ENCODE measurements at regions not wholly inside any gene's neighbourhood (a gene's known extent, or its start where the extent isn't known, plus 50 kb on each side); places are given as distances from the start of the nearest gene placed in this dataset.

DNA sequence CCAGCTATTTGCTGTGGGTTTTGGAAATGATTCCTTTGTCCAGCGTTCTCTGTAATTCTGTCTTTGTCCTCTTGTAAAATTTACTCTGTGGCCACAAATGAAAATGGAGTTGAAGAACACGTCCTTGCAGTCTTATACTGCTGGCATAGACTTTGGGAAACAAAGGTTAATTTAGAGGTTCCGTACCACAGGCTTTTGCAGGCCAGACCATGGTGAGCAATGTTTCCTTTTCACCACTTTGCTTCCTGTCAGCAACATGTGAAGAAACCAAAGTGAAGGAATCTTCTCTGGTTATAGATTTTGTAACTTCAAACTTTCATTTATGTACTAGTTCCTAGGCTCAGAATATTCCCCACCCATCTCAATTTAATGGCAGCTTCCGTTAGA, 488.5 kb downstream of the MDFIC start:
- Histone ChIP-seq H3F3A (ENCODE audit: control insufficient read depth, insufficient read depth) (no peaks in the 10 kb centered on the region), H3K36me3 (ENCODE audit: control insufficient read depth, low read length) (peaks cover 15% of the 10 kb centered on the region; the same call in 1 of the 2 replicates), H3K27me3 (ENCODE audit: control insufficient read depth, low read length) (no peaks in the 10 kb centered on the region), H3K9me2 (replicated peaks; ENCODE audit: control insufficient read depth, low read length) (no peaks in the 10 kb centered on the region), H4K20me1 (ENCODE audit: control insufficient read depth, insufficient read depth, low read depth, low read length) (no peaks in the 10 kb centered on the region), H3K4me1 (ENCODE audit: control insufficient read depth, low read length) (peaks cover 36% of the 10 kb centered on the region), H3K4me3 (ENCODE audit: low read length) (no peak overlapping the region), H3K27ac (ENCODE audit: low read depth, low read length) (no peak overlapping the region), H3K79me2 (ENCODE audit: control insufficient read depth, low read length) (no peaks in the 10 kb centered on the region), H3K4me2 (ENCODE audit: low read length) (peak overlapping the region; percentile 41), H3K9me3 (ENCODE audit: control insufficient read depth, insufficient read depth, low read length) (peaks cover 7% of the 10 kb centered on the region; the same call in 1 of the 2 replicates)
- TF ChIP-seq EZH2phosphoT487 (IDR thresholded peaks at IDR 0.05; ENCODE audit: borderline replicate concordance, low read length) = no peak
- no peak for TF ChIP-seq CTCF (IDR thresholded peaks at IDR 0.05; ENCODE audit: low read depth, low read length, poor library complexity, severe bottlenecking)

DNA sequence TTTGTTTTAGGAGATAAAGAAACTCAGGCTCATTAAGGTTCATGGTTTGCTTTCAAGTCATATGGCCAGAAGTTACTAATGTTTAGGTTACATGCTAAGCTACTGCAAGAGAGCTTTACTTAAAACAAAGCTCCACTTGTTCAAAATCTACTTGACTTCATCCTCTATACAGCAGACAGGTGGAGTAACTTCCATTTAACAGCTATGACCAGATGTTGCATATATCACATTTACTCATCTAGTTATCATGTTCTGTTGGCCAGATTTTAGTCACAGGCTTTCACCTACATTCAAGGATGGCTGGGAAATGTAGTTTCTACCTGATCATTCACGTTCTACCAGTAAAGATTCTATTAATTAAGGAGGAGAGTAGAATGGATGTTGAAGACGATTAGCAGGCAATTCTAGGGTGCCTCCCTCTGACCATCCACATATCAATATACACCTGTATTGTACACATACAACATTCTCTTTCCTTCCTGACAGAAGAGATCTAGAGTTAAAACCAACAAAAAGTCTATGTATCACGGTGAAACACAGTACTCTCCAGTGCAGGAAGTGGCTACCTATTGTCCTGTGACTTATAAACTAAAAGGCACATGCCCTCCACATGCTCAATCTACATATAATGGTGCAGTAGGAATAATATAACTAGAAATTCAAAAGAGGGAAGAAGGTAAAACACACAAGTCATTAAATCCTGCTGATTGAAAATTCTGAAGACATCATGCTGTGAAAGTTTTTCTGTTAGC, 488.0 kb downstream of the MDFIC start:
- H3K9me3 ChIP-seq (ENCODE audit: control insufficient read depth, insufficient read depth, low read length) = peaks cover 7% of the 10 kb centered on the region; the same call in 1 of the 2 replicates
- H3K36me3 ChIP-seq (ENCODE audit: control insufficient read depth, low read length) = peaks cover 15% of the 10 kb centered on the region; the same call in 1 of the 2 replicates
- H3K9me2 ChIP-seq (replicated peaks; ENCODE audit: control insufficient read depth, low read length) = no peaks in the 10 kb centered on the region
- no peak for TF ChIP-seq EZH2phosphoT487 (IDR thresholded peaks at IDR 0.05; ENCODE audit: borderline replicate concordance, low read length)
- no peak for TF ChIP-seq CTCF (IDR thresholded peaks at IDR 0.05; ENCODE audit: low read depth, low read length, poor library complexity, severe bottlenecking)
- no peaks in the 10 kb centered on the region for H4K20me1 ChIP-seq (ENCODE audit: control insufficient read depth, insufficient read depth, low read depth, low read length)
- H3K27me3 ChIP-seq (ENCODE audit: control insufficient read depth, low read length) = no peaks in the 10 kb centered on the region
- no peak overlapping the region for H3K27ac ChIP-seq (ENCODE audit: low read depth, low read length)
- H3K4me1 ChIP-seq (ENCODE audit: control insufficient read depth, low read length) = peaks cover 36% of the 10 kb centered on the region
- no peak overlapping the region for H3K4me3 ChIP-seq (ENCODE audit: low read length)
- H3F3A ChIP-seq (ENCODE audit: control insufficient read depth, insufficient read depth) = no peaks in the 10 kb centered on the region
- no peak overlapping the region for H3K4me2 ChIP-seq (ENCODE audit: low read length)
- no peaks in the 10 kb centered on the region for H3K79me2 ChIP-seq (ENCODE audit: control insufficient read depth, low read length)

DNA sequence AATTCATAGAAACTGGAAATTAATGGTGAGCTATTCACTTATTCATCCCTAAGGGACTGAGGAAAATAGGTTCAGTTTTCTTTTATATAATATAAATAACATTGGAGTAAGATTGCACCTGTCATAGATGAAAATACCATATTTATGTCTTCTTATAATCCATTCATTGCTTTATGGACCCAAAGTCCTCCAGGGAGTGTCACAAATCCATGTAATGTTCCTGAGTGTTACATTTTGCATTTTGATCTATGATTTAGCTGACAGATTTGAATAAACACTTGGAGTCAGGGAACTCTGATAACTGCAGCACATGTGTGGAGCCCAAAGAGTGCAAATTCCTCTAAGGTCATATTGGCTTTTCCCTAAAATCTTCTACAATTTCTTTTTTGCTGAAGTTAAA, 484.3 kb downstream of the MDFIC start:
- Histone ChIP-seq H3K9me2 (replicated peaks; ENCODE audit: control insufficient read depth, low read length) (no peaks in the 10 kb centered on the region), H3K79me2 (ENCODE audit: control insufficient read depth, low read length) (no peaks in the 10 kb centered on the region), H3K27me3 (ENCODE audit: control insufficient read depth, low read length) (no peaks in the 10 kb centered on the region), H3K4me1 (ENCODE audit: control insufficient read depth, low read length) (peaks cover 24% of the 10 kb centered on the region), H3F3A (ENCODE audit: control insufficient read depth, insufficient read depth) (no peaks in the 10 kb centered on the region), H4K20me1 (ENCODE audit: control insufficient read depth, insufficient read depth, low read depth, low read length) (no peaks in the 10 kb centered on the region), H3K27ac (ENCODE audit: low read depth, low read length) (no peak overlapping the region), H3K4me2 (ENCODE audit: low read length) (no peak overlapping the region), H3K36me3 (ENCODE audit: control insufficient read depth, low read length) (peaks cover 8% of the 10 kb centered on the region; the same call in 1 of the 2 replicates), H3K4me3 (ENCODE audit: low read length) (no peak overlapping the region), H3K9me3 (ENCODE audit: control insufficient read depth, insufficient read depth, low read length) (peaks cover 8% of the 10 kb centered on the region)
- TF ChIP-seq EZH2phosphoT487 (IDR thresholded peaks at IDR 0.05; ENCODE audit: borderline replicate concordance, low read length) (no peak), CTCF (IDR thresholded peaks at IDR 0.05; ENCODE audit: low read depth, low read length, poor library complexity, severe bottlenecking) (no peak)
